ENCODE measurements at regions not wholly inside any gene's neighbourhood (a gene's known extent, or its start where the extent isn't known, plus 50 kb on each side); places are given as distances from the start of the nearest gene placed in this dataset.

- Histone ChIP-seq H3K14ac (replicated peaks; ENCODE audit: low read depth, low read length) (no peak overlapping the region), H3K9me3 (ENCODE audit: control insufficient read depth, insufficient read depth, low read length) (peaks cover 8% of the 10 kb centered on the region; the same call in 1 of the 2 replicates), H3K9ac (ENCODE audit: low read depth, low read length) (no peak overlapping the region), H2BK5ac (ENCODE audit: low read depth, low read length, poor library complexity, severe bottlenecking) (no peak overlapping the region), H4K20me1 (ENCODE audit: insufficient read depth, low read length) (no peaks in the 10 kb centered on the region), H3K23ac (ENCODE audit: low read depth, low read length) (no peak overlapping the region), H3K27me3 (ENCODE audit: control insufficient read depth, insufficient read depth, low read length) (no peaks in the 10 kb centered on the region), H3K79me1 (ENCODE audit: low read depth in 1 of 2, low read length in 2 of 2) (no peaks in the 10 kb centered on the region), H2BK15ac (ENCODE audit: low read depth, low read length) (no peak overlapping the region), H4K5ac (ENCODE audit: low read depth, low read length) (no peak overlapping the region), H2BK120ac (ENCODE audit: low read depth, low read length) (no peak overlapping the region), H3K36me3 (ENCODE audit: control insufficient read depth, insufficient read depth, low read length) (no peaks in the 10 kb centered on the region), H2AFZ (replicated peaks; ENCODE audit: low read length, poor library complexity) (no peak overlapping the region), H3K27ac (ENCODE audit: insufficient read depth, low read length) (no peak overlapping the region), H3K4ac (ENCODE audit: low read depth, low read length) (no peak overlapping the region), H2AK5ac (ENCODE audit: low read depth, low read length) (no peak overlapping the region), H3K4me3 (ENCODE audit: insufficient read depth, low read depth, low read length) (no peak overlapping the region), H4K8ac (ENCODE audit: low read depth in 2 of 2, low read length in 2 of 2) (no peak overlapping the region), H3K56ac (ENCODE audit: extremely low read depth, insufficient read depth, low read length) (no peak overlapping the region), H4K91ac (ENCODE audit: insufficient read depth, low read depth, low read length) (no peak overlapping the region), H3K4me2 (ENCODE audit: low read depth, low read length) (no peak overlapping the region), H2AK9ac (replicated peaks; ENCODE audit: low read depth, low read length, poor library complexity) (no peak overlapping the region), H3K9me1 (ENCODE audit: insufficient read depth, low read length) (no peaks in the 10 kb centered on the region), H3K18ac (ENCODE audit: low read depth, low read length) (no peak overlapping the region), H3K4me1 (ENCODE audit: control insufficient read depth, insufficient read depth, low read length) (no peaks in the 10 kb centered on the region), H2BK20ac (ENCODE audit: low read depth, low read length) (no peak overlapping the region)
- no peak for TF ChIP-seq CTCF (conservative IDR thresholded peaks at IDR 0.05; ENCODE audit: low read depth, low read length)
- no peak for TF ChIP-seq BHLHE40 (IDR thresholded peaks at IDR 0.05; ENCODE audit: low read depth, low read length)
- no peak for TF ChIP-seq CEBPB (IDR thresholded peaks at IDR 0.05; ENCODE audit: low read depth, low read length)
- no peak for TF ChIP-seq RAD21 (IDR thresholded peaks at IDR 0.05; ENCODE audit: low read length)
- no peak for TF ChIP-seq FOS (IDR thresholded peaks at IDR 0.05; ENCODE audit: low read depth, low read length)
- no peak for TF ChIP-seq MAZ (IDR thresholded peaks at IDR 0.05; ENCODE audit: borderline replicate concordance, low read depth, low read length)
- TF ChIP-seq RCOR1 (IDR thresholded peaks at IDR 0.05; ENCODE audit: insufficient replicate concordance, low read length), result no peak
- no peak for TF ChIP-seq USF2 (IDR thresholded peaks at IDR 0.05; ENCODE audit: low read depth, low read length)
- BruUV-seq (replicated peaks), result no TSS peak
- DNase-seq, result no peak
- in situ Hi-C loops (cut with MboI; ENCODE audit: low sequenced_read_pairs), result no loop called here
- POLR2A ChIA-PET (ENCODE audit: unreplicated experiment), result no interaction called here
- ATAC-seq (ENCODE audit: low read depth), result no peak
- no CpG with 5 or more reads among the region's 6 CpGs for WGBS, 2 experiments (ENCODE audit: extremely low coverage in 2 of 2, insufficient read length in 1 of 2)
- dilution Hi-C loops (cut with HindIII; ENCODE audit: low sequenced_read_pairs, unreplicated experiment), result no loop called here
- CTCF ChIA-PET, result no interaction called here
- intact Hi-C loops (cut with micrococcal nuclease), result no loop called here
Measured at GRCh38 chr4:129578336-129578735, 482.4 kb downstream of the C4orf33 start.

All from IMR-90 (cell line).